K562 (cell line): ENCODE measurements at regions not wholly inside any gene's neighbourhood (a gene's known extent, or its start where the extent isn't known, plus 50 kb on each side); places are given as distances from the start of the nearest gene placed in this dataset.
"Not testable (repeated sequence)": the region's sequence is repeated elsewhere in the genome, so short reads cannot be mapped to it uniquely, and the experiment has no call there.

Experiments used
- ATAC-seq: fragments of 200-7000 bp; cut with Tn5 transposase; 3 replicates; pipeline ENCODE4 v1.9.1; 2020; ENCODE audit warnings: moderate library complexity
- BruUV-seq: library from RNA; stranded (reverse); fragments of 400-500 nt; replicated peaks from 2 replicates; lab custom pipeline; 2021; lab: Mats Ljungman, UMichigan
- CTCF ChIA-PET: fragments of 300-600 bp; formaldehyde crosslinking; extraction: SDS; loops from one replicate; lab custom pipeline; 2021; ENCODE audit warnings: low intra/inter-chr PET ratio; lab: Yijun Ruan, JAX
- POLR2A ChIA-PET: fragments of 300-600, 350-650 bp; sonication (Branson Sonifier 250); formaldehyde crosslinking; extraction: SDS; loops from one replicate; lab custom pipeline; 2021; ENCODE audit warnings: antibody characterized with exemption, inconsistent platforms; lab: Yijun Ruan, JAX
- DNase-seq, 4 experiments: peaks; one replicate each; pipeline versions ENCODE4 v3.0.0 to v3.0.0-alpha.2; 2011 to 2018; ENCODE audit warnings: low spot score in 3 of 4, mixed read lengths in 3 of 4; ENCODE audit errors: extremely low read depth in 1 of 4
- FAIRE-seq: peaks from 2 replicates; lab custom pipeline; 2011; peaks lifted over from hg19 to GRCh38; lab: Jason Lieb, UNC
- H2AFZ ChIP-seq: 2 replicates; pipeline ENCODE4 v1.6.0; 2011; ENCODE audit warnings: low read depth, low read length, control low read depth, inconsistent platforms
- H3K27ac ChIP-seq: fragments of 200-600 bp; 3 replicates; pipeline ENCODE4 v1.8.0; 2011; ENCODE audit warnings: low read depth, mild to moderate bottlenecking, control low read depth, inconsistent platforms, low read length, moderate library complexity, mixed read lengths; ENCODE audit errors: extremely low read depth
- H3K27me3 ChIP-seq, 2 experiments: fragments of 300-600 bp in 1 of 2; 2 replicates in 1 of 2; 3 replicates in 1 of 2; pipeline versions ENCODE4 v1.6.0 to v1.8.0; 2011; ENCODE audit warnings: inconsistent platforms in 2 of 2, low read length in 2 of 2, mild to moderate bottlenecking in 1 of 2, mixed read lengths in 1 of 2, moderate library complexity in 1 of 2; ENCODE audit not compliant: control insufficient read depth in 2 of 2, insufficient read depth in 2 of 2
- H3K36me3 ChIP-seq: fragments of 300-600 bp; 3 replicates; pipeline ENCODE4 v1.8.0; 2011; ENCODE audit warnings: mild to moderate bottlenecking, low read length, inconsistent platforms; ENCODE audit not compliant: control insufficient read depth, insufficient read depth
- H3K4me1 ChIP-seq, 2 experiments: fragments of 200-600 bp in 1 of 2; replicated peaks in 1 of 2; 2 replicates in 1 of 2; 3 replicates in 1 of 2; pipeline versions ENCODE4 v1.5.1 to v1.8.0; 2011; ENCODE audit warnings: inconsistent platforms in 2 of 2, low read length in 2 of 2, mild to moderate bottlenecking in 1 of 2, mixed read lengths in 1 of 2, moderate library complexity in 1 of 2; ENCODE audit not compliant: control insufficient read depth in 2 of 2, insufficient read depth in 2 of 2
- H3K4me2 ChIP-seq: 2 replicates; pipeline ENCODE4 v1.6.1; 2011; ENCODE audit warnings: low read length, control low read depth, inconsistent platforms, mixed read lengths; ENCODE audit not compliant: insufficient read depth
- H3K4me3 ChIP-seq: fragments of 200-600 bp; sonication (generic), shearing (Covaris generic); 2 replicates; pipeline ENCODE4 v1.5.1; 2016; ENCODE audit warnings: control low read depth, inconsistent platforms
- H3K79me2 ChIP-seq: fragments of 200-600 bp; 3 replicates; pipeline ENCODE4 v1.8.0; 2011; ENCODE audit warnings: low read length, inconsistent platforms; ENCODE audit not compliant: control insufficient read depth, insufficient read depth
- H3K9ac ChIP-seq, 2 experiments: 2 replicates each; pipeline versions ENCODE4 v1.6.0 to v1.6.1; 2011; ENCODE audit warnings: low read depth in 2 of 2, low read length in 2 of 2, control low read depth in 1 of 2, inconsistent platforms in 1 of 2, mild to moderate bottlenecking in 1 of 2, mixed read lengths in 1 of 2; ENCODE audit not compliant: insufficient read depth in 1 of 2
- H3K9me1 ChIP-seq: one replicate; pipeline ENCODE4 v1.6.0; 2011; ENCODE audit warnings: inconsistent platforms, mild to moderate bottlenecking, low read length, moderate library complexity; ENCODE audit not compliant: control insufficient read depth, insufficient read depth
- H3K9me3 ChIP-seq: replicated peaks from 2 replicates; pipeline ENCODE4 v1.5.1; 2011; ENCODE audit warnings: low read depth, low read length, inconsistent platforms; ENCODE audit not compliant: control insufficient read depth, insufficient read depth
- H4K20me1 ChIP-seq: replicated peaks from 2 replicates; pipeline ENCODE4 v1.6.1; 2011; ENCODE audit warnings: low read length, inconsistent platforms, mixed read lengths; ENCODE audit not compliant: control insufficient read depth, insufficient read depth
- WGBS: fragments of 100-300 bp; shearing (Covaris generic); methylation state at CpG from one replicate; pipeline ENCODE4 v1.1.6; 2016; ENCODE audit warnings: low coverage, mixed read lengths; ENCODE audit not compliant: insufficient coverage; ENCODE audit errors: missing lambda C conversion rate; 5-methylcytosine and 5-hydroxymethylcytosine counted together
- in situ Hi-C: fragments of 300-500 bp; cut with MboI; formaldehyde crosslinking; loops from 4 replicates; pipeline ENCODE4 v1.15.0; 2018; ENCODE audit warnings: inconsistent platforms, mixed read lengths
- intact Hi-C: fragments of 100-400 bp; cut with micrococcal nuclease; formaldehyde crosslinking; loops from 2 replicates; pipeline ENCODE4 v1.14.2; 2022

GRCh38 chr17:15850071-15850470 lies 94.9 kb upstream of the ADORA2B start:
- H3K4me2 ChIP-seq, intact Hi-C loops, H3K36me3 ChIP-seq, H3K9ac ChIP-seq, H3K9me3 ChIP-seq, FAIRE-seq, H3K27me3 ChIP-seq, H2AFZ ChIP-seq, DNase-seq, BruUV-seq, in situ Hi-C loops, H3K79me2 ChIP-seq, H3K4me3 ChIP-seq, H3K4me1 ChIP-seq, ATAC-seq, H3K27ac ChIP-seq, CTCF ChIA-PET, POLR2A ChIA-PET, H3K9me1 ChIP-seq, H4K20me1 ChIP-seq: not testable (repeated sequence)
- 0% methylated on average over 2 of the region's 2 CpGs for WGBS

GRCh38 chr17:15850687-15851086 lies 94.2 kb upstream of the ADORA2B start:
- H3K79me2 ChIP-seq, H3K36me3 ChIP-seq, H2AFZ ChIP-seq, CTCF ChIA-PET, DNase-seq, intact Hi-C loops, H3K4me3 ChIP-seq, in situ Hi-C loops, H3K9ac ChIP-seq, BruUV-seq, H3K27ac ChIP-seq, FAIRE-seq, H4K20me1 ChIP-seq, H3K9me3 ChIP-seq, H3K4me2 ChIP-seq, H3K4me1 ChIP-seq, H3K27me3 ChIP-seq, POLR2A ChIA-PET, H3K9me1 ChIP-seq, ATAC-seq: not testable (repeated sequence)
- 27% methylated on average over 3 of the region's 3 CpGs for WGBS

- no CpG with 5 or more reads among the region's 4 CpGs for WGBS
- H3K4me2 ChIP-seq, POLR2A ChIA-PET, H3K4me1 ChIP-seq, H3K27ac ChIP-seq, BruUV-seq, H3K9me1 ChIP-seq, in situ Hi-C loops, intact Hi-C loops, FAIRE-seq, H3K9ac ChIP-seq, H3K4me3 ChIP-seq, H3K27me3 ChIP-seq, ATAC-seq, H2AFZ ChIP-seq, H3K9me3 ChIP-seq, CTCF ChIA-PET, DNase-seq, H3K36me3 ChIP-seq, H3K79me2 ChIP-seq, H4K20me1 ChIP-seq: not testable (repeated sequence)
Observed at GRCh38 chr17:15852863-15853262, 92.1 kb upstream of the ADORA2B start.

- ATAC-seq, H3K9ac ChIP-seq, in situ Hi-C loops, H2AFZ ChIP-seq, H3K9me1 ChIP-seq, CTCF ChIA-PET, H3K4me1 ChIP-seq, H3K4me3 ChIP-seq, POLR2A ChIA-PET, intact Hi-C loops, BruUV-seq, H3K27me3 ChIP-seq, H4K20me1 ChIP-seq, H3K9me3 ChIP-seq, H3K27ac ChIP-seq, FAIRE-seq, H3K36me3 ChIP-seq, H3K4me2 ChIP-seq, H3K79me2 ChIP-seq, DNase-seq: not testable (repeated sequence)
- WGBS: no CpG with 5 or more reads among the region's 3 CpGs
Observed at GRCh38 chr17:15856191-15856590, 88.7 kb upstream of the ADORA2B start.
